Endodermal cell (in vitro differentiated cells): ENCODE measurements at regions not wholly inside any gene's neighbourhood (a gene's known extent, or its start where the extent isn't known, plus 50 kb on each side); places are given as distances from the start of the nearest gene placed in this dataset.

Experiments used
- DNase-seq: peaks from one replicate; pipeline ENCODE4 v3.0.0-alpha.2; 2017
- H3K27ac ChIP-seq: 2 replicates; pipeline ENCODE4 v1.5.1; 2013; ENCODE audit warnings: mild to moderate bottlenecking, low read depth, low read length, moderate library complexity
- H3K27me3 ChIP-seq: 2 replicates; pipeline ENCODE4 v1.6.1; 2013; ENCODE audit warnings: mild to moderate bottlenecking, low read length, moderate library complexity; ENCODE audit not compliant: insufficient read depth, control insufficient read depth, poor library complexity, severe bottlenecking
- H3K36me3 ChIP-seq: 2 replicates; pipeline ENCODE4 v1.7.0; 2013; ENCODE audit warnings: mild to moderate bottlenecking, low read length, moderate library complexity; ENCODE audit not compliant: control insufficient read depth, insufficient read depth
- H3K4me1 ChIP-seq: one replicate; pipeline ENCODE4 v1.7.0; 2013; ENCODE audit warnings: low read length; ENCODE audit not compliant: control insufficient read depth, insufficient read depth
- H3K4me3 ChIP-seq: 2 replicates; pipeline ENCODE4 v1.5.1; 2013; ENCODE audit warnings: mild to moderate bottlenecking, low read length, moderate library complexity
- H3K9ac ChIP-seq: 2 replicates; pipeline ENCODE4 v1.6.1; 2013; ENCODE audit warnings: mild to moderate bottlenecking, low read length, moderate library complexity; ENCODE audit not compliant: poor library complexity, severe bottlenecking; ENCODE audit errors: extremely low read depth
- H3K9me3 ChIP-seq: 2 replicates; pipeline ENCODE4 v1.6.1; 2013; ENCODE audit warnings: mild to moderate bottlenecking, low read length, moderate library complexity; ENCODE audit not compliant: control insufficient read depth
- H3K27ac Mint-ChIP-seq: 2 replicates; pipeline ENCODE4 v1.8.0; 2020; ENCODE audit warnings: mixed read lengths
- H3K27me3 Mint-ChIP-seq: 2 replicates; pipeline ENCODE4 v1.8.0; 2021; ENCODE audit warnings: mild to moderate bottlenecking, mixed read lengths; ENCODE audit not compliant: insufficient read depth
- H3K36me3 Mint-ChIP-seq: 2 replicates; pipeline ENCODE4 v1.8.0; 2020; ENCODE audit warnings: low read depth, mixed read lengths
- H3K4me1 Mint-ChIP-seq: 2 replicates; pipeline ENCODE4 v1.8.0; 2020; ENCODE audit warnings: mixed read lengths
- H3K4me3 Mint-ChIP-seq: 2 replicates; pipeline ENCODE4 v1.8.0; 2020; ENCODE audit warnings: mild to moderate bottlenecking, moderate library complexity, mixed read lengths
- H3K9me3 Mint-ChIP-seq: 2 replicates; pipeline ENCODE4 v1.8.0; 2020; ENCODE audit warnings: mild to moderate bottlenecking, mixed read lengths
- CTCF ChIP-seq: fragments of 200-600 bp; sonication (generic); conservative IDR thresholded peaks from 2 replicates; pipeline ENCODE4 v1.5.0; 2021; ENCODE audit warnings: antibody characterized with exemption, mild to moderate bottlenecking
- whole genome bisulfite sequencing, 2 experiments: methylation state at CpG; one replicate each; pipeline versions ENCODE4 v1.1.5 to v1.1.7; 2013; ENCODE audit warnings: missing lambda C conversion rate in 2 of 2, mixed read lengths in 1 of 2; ENCODE audit not compliant: insufficient coverage in 1 of 2, insufficient read length in 1 of 2; 5-methylcytosine and 5-hydroxymethylcytosine counted together

GRCh38 chr18:25599443-25599842 is 247.5 kb upstream of the ZNF521 start:
- Histone ChIP-seq H3K36me3 (no peaks in the 10 kb centered on the region), H3K9ac (no peak overlapping the region), H3K4me1 (no peaks in the 10 kb centered on the region), H3K27ac (no peak overlapping the region), H3K4me3 (no peak overlapping the region), H3K27me3 (no peaks in the 10 kb centered on the region), H3K9me3 (no peaks in the 10 kb centered on the region)
- no peak overlapping the region for H3K4me3 Mint-ChIP-seq
- H3K4me1 Mint-ChIP-seq: peaks cover 12% of the 10 kb centered on the region
- H3K27me3 Mint-ChIP-seq: no peaks in the 10 kb centered on the region
- no peak for DNase-seq
- H3K9me3 Mint-ChIP-seq: no peaks in the 10 kb centered on the region
- H3K27ac Mint-ChIP-seq: no peak overlapping the region
- TF ChIP-seq CTCF: no peak
- H3K36me3 Mint-ChIP-seq: no peaks in the 10 kb centered on the region

- H3K4me1 ChIP-seq: no peaks in the 10 kb centered on the region
- no peak for TF ChIP-seq CTCF
- H3K27me3 ChIP-seq: no peaks in the 10 kb centered on the region
- Mint-ChIP-seq H3K36me3 (no peaks in the 10 kb centered on the region), H3K27me3 (no peaks in the 10 kb centered on the region), H3K27ac (no peak overlapping the region), H3K9me3 (no peaks in the 10 kb centered on the region), H3K4me1 (peaks cover 12% of the 10 kb centered on the region), H3K4me3 (no peak overlapping the region)
- H3K9me3 ChIP-seq: no peaks in the 10 kb centered on the region
- no peak overlapping the region for H3K9ac ChIP-seq
- WGBS, 2 experiments: 93 to 95% methylated on average over 6 to 9 of the region's 9 CpGs
- H3K27ac ChIP-seq: no peak overlapping the region
- H3K36me3 ChIP-seq: no peaks in the 10 kb centered on the region
- H3K4me3 ChIP-seq: no peak overlapping the region
- no peak for DNase-seq
Measured at GRCh38 chr18:25597476-25597875, 245.5 kb upstream of the ZNF521 start.

- H3K27me3 Mint-ChIP-seq: no peaks in the 10 kb centered on the region
- H3K27ac Mint-ChIP-seq: no peak overlapping the region
- H3K4me1 Mint-ChIP-seq: peaks cover 9% of the 10 kb centered on the region
- Histone ChIP-seq H3K9ac (no peak overlapping the region), H3K4me3 (no peak overlapping the region), H3K27me3 (no peaks in the 10 kb centered on the region), H3K9me3 (no peaks in the 10 kb centered on the region), H3K36me3 (no peaks in the 10 kb centered on the region), H3K4me1 (no peaks in the 10 kb centered on the region), H3K27ac (no peak overlapping the region)
- no peaks in the 10 kb centered on the region for H3K36me3 Mint-ChIP-seq
- DNase-seq: no peak
- no peaks in the 10 kb centered on the region for H3K9me3 Mint-ChIP-seq
- WGBS, 2 experiments: 88 to 96% methylated on average over 4 to 5 of the region's 7 CpGs
- H3K4me3 Mint-ChIP-seq: no peak overlapping the region
- TF ChIP-seq CTCF: no peak
Measured at GRCh38 chr18:25595274-25596060, 243.5 kb upstream of the ZNF521 start.
